ENCODE measurements at regions not wholly inside any gene's neighbourhood (a gene's known extent, or its start where the extent isn't known, plus 50 kb on each side); places are given as distances from the start of the nearest gene placed in this dataset.

- TF ChIP-seq, protein P1, sequence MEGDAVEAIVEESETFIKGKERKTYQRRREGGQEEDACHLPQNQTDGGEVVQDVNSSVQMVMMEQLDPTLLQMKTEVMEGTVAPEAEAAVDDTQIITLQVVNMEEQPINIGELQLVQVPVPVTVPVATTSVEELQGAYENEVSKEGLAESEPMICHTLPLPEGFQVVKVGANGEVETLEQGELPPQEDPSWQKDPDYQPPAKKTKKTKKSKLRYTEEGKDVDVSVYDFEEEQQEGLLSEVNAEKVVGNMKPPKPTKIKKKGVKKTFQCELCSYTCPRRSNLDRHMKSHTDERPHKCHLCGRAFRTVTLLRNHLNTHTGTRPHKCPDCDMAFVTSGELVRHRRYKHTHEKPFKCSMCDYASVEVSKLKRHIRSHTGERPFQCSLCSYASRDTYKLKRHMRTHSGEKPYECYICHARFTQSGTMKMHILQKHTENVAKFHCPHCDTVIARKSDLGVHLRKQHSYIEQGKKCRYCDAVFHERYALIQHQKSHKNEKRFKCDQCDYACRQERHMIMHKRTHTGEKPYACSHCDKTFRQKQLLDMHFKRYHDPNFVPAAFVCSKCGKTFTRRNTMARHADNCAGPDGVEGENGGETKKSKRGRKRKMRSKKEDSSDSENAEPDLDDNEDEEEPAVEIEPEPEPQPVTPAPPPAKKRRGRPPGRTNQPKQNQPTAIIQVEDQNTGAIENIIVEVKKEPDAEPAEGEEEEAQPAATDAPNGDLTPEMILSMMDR (IDR thresholded peaks at IDR 0.05): no peak
- TF ChIP-seq POLR2A (IDR thresholded peaks at IDR 0.05): no peak
Measured at GRCh38 chr4:137070614-137071013, 461.7 kb downstream of the PCDH18 start.
